Inflammatory macrophage (primary cell): ENCODE measurements at regions not wholly inside any gene's neighbourhood (a gene's known extent, or its start where the extent isn't known, plus 50 kb on each side); places are given as distances from the start of the nearest gene placed in this dataset.
"Not testable (repeated sequence)": the region's sequence is repeated elsewhere in the genome, so short reads cannot be mapped to it uniquely, and the experiment has no call there.

Source experiments
- DNase-seq, 2 donors: peaks; one replicate each; pipeline ENCODE4 v3.0.0-alpha.2; 2020 to 2022

DNA sequence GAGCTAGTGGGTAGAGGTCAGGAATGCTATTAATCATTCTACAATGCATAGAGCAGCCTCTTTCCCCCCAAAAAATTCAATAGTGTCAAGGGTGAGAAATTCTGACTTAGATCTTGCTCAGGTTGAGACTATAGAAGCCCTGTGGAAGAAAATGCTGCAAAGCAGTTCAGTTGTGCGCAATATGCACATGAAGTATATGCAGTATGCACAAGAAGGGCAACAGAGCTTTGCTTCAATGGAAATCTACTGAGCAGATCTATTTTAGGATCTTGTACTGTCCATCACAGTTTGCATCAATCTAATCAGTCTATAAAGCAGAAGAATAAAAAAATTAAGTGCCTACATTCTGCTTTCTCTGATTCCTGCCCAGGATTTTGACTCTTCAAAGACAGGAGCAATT, 225.8 kb upstream of the STEAP1 start:
- no peak for DNase-seq

GRCh38 chr7:89934101-89934500, 220.2 kb upstream of the STEAP1 start:
- no peak for DNase-seq

- DNase-seq = no peak
Measured at GRCh38 chr7:89943525-89944050, 210.7 kb upstream of the STEAP1 start.

DNA sequence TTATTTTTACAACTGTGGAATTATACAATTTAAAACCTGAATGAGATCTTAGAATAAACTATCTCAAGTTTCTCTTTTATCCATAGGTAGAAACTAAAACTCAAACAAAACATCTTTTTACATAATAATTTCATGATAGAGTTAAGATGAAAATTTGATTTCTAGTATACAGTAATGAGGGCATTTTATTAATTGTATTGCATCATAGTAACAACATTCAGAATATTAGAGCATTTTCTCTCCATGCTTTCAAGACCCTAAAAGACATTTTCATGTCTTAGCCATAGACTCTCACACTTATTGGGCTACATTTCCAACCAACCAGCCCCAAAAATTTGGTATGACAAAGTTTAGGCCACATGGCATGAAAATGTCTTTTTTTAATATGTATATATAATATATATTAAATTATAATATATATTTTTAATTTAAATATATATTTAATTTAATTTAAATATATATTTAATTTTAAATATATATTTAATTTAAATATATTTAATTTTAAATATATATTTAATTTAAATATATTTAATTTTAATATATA, 195.7 kb upstream of the STEAP1 start:
- DNase-seq = no peak

GRCh38 chr7:89966067-89966664, 188.1 kb upstream of the STEAP1 start:
- DNase-seq = no peak

GRCh38 chr7:89975577-89975976, 178.7 kb upstream of the STEAP1 start:
- no peak for DNase-seq

DNA sequence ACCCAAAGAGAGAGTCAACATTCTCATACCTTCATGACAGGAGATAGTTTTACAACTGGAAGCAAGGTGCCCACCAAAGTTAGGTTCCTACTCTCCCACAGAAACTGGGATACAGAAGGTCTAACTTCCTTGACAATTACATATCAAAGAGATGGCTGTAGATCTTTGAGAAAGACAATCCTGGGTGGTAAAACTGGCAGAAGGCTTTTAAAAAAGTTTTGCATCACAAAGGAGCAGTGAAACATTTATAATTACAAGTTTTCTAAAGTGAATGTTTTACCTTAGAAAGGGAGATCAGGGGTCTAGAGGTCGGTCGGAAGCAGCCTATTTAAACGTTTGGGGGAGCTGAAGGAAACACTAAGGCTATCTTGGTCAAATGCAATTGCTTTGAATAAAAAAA, 166.6 kb upstream of the STEAP1 start:
- DNase-seq = no peak

GRCh38 chr7:89988074-89988473, 166.2 kb upstream of the STEAP1 start:
- no peak for DNase-seq

GRCh38 chr7:89989454-89989853, 164.8 kb upstream of the STEAP1 start:
- no peak for DNase-seq

GRCh38 chr7:89994483-89994882, 159.8 kb upstream of the STEAP1 start:
- no peak for DNase-seq

- DNase-seq = no peak
Measured at GRCh38 chr7:89998554-89998953, 155.7 kb upstream of the STEAP1 start.

DNA sequence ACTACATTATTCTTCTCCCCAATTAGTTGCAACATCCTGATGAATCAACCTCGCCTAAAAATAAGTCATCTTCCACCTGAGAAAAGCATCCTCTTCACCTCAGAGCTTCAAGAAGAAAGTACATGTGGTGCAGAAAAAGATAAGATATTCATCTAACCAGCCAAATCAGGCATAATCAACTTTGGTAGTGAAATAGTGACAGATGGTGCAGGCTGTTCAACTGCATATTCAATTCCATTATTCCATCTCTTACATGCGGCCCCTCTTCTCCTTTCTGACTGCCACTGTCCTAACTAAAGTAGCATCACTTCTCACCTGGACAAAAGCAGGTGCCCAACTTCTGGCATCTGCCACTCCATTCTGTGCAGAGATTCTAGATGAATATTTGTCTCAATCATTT, 148.4 kb upstream of the STEAP1 start:
- no peak for DNase-seq

DNA sequence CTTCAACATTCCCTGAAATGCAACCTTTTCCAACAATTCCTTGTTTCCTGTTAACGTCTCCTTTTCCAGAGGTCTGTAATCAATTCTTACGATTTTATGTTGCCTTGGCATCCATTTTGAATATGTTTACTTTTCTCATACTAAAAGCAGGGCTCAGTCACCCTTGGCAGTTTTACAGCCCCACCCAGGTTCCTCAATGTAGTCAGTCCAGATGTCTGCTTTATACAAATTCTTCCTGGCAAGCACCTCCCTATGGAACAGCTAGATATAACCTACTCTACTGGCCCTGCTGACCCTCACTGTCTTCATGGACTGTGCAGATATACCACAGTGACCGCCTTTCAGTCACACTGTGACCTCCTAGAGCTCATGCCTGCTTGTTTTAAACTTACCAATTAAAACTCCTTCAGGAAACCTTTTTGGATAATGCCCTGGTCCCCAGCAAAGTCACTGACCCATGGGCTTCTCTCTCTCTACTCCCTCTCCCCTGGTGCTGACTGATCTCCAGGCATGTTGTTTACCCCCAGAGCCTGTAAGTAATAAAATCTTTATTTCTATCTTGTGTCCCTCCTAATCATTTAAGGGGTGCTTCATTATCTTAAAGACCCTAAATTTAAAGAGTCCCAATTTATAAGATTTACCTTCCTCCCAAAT, 147.1 kb upstream of the STEAP1 start:
- DNase-seq = no peak

DNA sequence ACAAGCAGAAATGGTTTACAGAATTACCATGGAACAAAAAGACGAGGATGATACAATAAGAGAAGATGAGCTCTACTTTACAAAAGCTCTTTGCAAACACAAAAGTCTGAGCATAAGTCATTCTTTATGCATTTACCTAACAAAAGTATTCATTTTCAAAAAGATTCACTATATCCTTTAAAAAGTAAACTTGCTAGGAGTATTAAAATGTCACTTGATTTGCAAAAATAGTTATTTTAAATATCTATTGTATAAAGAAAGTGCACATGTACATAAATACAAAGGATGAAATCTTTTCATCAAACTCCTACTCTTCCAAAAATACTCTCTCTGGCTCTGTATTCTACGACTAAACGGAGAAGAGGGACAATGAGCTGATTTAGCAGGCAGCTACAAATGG, 146.4 kb upstream of the STEAP1 start:
- no peak for DNase-seq

- no peak for DNase-seq
Measured at GRCh38 chr7:90022213-90022612, 132.1 kb upstream of the STEAP1 start.

- DNase-seq = no peak
Measured at GRCh38 chr7:90025771-90026170, 128.5 kb upstream of the STEAP1 start.

GRCh38 chr7:90033850-90034249, 120.4 kb upstream of the STEAP1 start:
- no peak for DNase-seq

- no peak for DNase-seq
Measured at GRCh38 chr7:90053094-90053493, 101.2 kb upstream of the STEAP1 start.

DNA sequence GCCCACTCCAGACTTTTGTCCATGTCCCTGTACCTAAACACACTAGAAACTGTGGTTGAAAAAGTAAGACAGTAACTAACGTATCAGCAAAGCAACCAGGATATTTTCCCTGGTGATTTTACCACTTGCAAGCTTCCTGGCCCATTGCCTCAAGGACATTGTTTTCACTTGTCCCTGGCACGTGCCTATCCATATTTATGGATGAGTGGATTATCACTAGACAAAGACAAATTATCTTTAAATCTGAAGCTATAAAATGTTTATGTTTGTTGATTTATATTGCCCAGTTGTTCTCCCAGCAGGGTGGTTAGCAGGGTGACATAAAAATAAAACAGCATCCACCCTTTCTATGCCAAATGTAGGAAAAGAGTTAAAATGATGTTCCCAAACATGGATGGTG, 93.2 kb upstream of the STEAP1 start:
- no peak for DNase-seq

DNA sequence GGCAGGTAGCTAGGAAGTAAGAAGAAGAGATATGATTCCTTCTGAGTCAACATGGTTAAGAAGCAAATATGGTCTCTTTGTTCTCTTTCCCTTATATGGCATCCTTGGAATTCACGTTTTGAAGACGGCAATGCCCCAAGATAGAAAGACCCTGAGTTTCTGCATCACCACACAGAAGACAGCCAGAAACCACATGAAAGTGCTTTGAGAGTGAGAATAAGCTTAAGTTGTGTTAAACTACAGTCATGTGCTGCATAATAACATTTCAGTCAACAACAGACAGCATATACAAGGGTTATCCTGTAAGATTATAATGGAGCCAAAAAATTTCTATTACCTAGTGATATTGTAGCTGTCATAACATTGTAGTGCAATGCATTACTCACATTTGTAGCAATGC, 89.9 kb upstream of the STEAP1 start:
- DNase-seq = no peak

- DNase-seq = no peak
Measured at GRCh38 chr7:90067171-90067570, 87.1 kb upstream of the STEAP1 start.

GRCh38 chr7:90070238-90070637, 84.0 kb upstream of the STEAP1 start:
- not testable (repeated sequence) for DNase-seq

DNA sequence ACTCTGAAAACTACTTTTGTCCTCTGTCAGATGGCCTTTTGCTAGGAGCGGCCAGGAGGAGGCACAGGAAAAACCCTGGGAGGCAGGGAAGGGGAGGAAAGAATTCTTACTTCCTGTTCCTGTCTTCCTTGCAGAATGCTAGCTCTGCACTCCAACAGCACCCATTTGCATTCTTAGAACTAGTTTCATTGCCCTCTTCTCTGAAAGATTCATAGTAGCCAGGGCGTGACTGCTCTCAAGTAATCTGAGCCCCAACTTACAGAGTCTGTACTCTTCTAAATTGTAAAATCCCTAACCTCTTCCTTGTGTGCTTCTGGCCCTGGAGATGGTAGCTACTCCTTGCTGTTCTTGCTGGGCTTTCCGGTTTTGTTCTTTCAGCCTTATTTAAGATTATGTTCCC, 75.3 kb upstream of the STEAP1 start:
- DNase-seq = no peak

GRCh38 chr7:90081621-90082020, 72.6 kb upstream of the STEAP1 start:
- no peak for DNase-seq
